Natural killer cell treated with Interleukin-12 subunit alpha and Interleukin-12 subunit beta and Interleukin-15 and Interleukin-18, amount 100 ng/mL, for 72 hours (primary cell): ENCODE measurements at regions not wholly inside any gene's neighbourhood (a gene's known extent, or its start where the extent isn't known, plus 50 kb on each side); places are given as distances from the start of the nearest gene placed in this dataset.

Experiments used
- ATAC-seq, 2 donors: fragments of 150-1000 bp; cut with Tn5 transposase in 1 of 2; sonication (Bioruptor Pico), chemical (Tn5 transposase) in 1 of 2; 2 replicates each; pipeline ENCODE4 v1.10.0; 2021
- DNase-seq: peaks from one replicate; pipeline ENCODE4 v3.0.0; 2022; ENCODE audit warnings: low spot score
- H3K27ac Mint-ChIP-seq, 2 donors: 1 replicate in 1 of 2; 2 replicates in 1 of 2; pipeline ENCODE4 v1.8.0; 2022; ENCODE audit warnings: mixed read lengths in 2 of 2, mild to moderate bottlenecking in 1 of 2, moderate library complexity in 1 of 2
- H3K27me3 Mint-ChIP-seq, 2 donors: 1 replicate in 1 of 2; 2 replicates in 1 of 2; pipeline ENCODE4 v1.8.0; 2022; ENCODE audit warnings: mixed read lengths in 2 of 2
- H3K36me3 Mint-ChIP-seq: one replicate; pipeline ENCODE4 v1.8.0; 2022; ENCODE audit warnings: mixed read lengths
- H3K4me1 Mint-ChIP-seq, 2 donors: 1 replicate in 1 of 2; 2 replicates in 1 of 2; pipeline ENCODE4 v1.8.0; 2022; ENCODE audit warnings: low read depth in 2 of 2, mixed read lengths in 2 of 2, mild to moderate bottlenecking in 1 of 2
- H3K4me3 Mint-ChIP-seq: one replicate; pipeline ENCODE4 v1.8.0; 2022; ENCODE audit warnings: mixed read lengths
- H3K9me3 Mint-ChIP-seq: 2 replicates; pipeline ENCODE4 v1.8.0; 2022; ENCODE audit warnings: mixed read lengths

- DNase-seq (no peak), ATAC-seq (no peak)
- H3K4me1 Mint-ChIP-seq = no peaks in the 10 kb centered on the region
- peaks cover 3% of the 10 kb centered on the region for H3K9me3 Mint-ChIP-seq
- no peaks in the 10 kb centered on the region for H3K27me3 Mint-ChIP-seq
- H3K36me3 Mint-ChIP-seq = no peaks in the 10 kb centered on the region
- H3K27ac Mint-ChIP-seq = no peak overlapping the region
- H3K4me3 Mint-ChIP-seq = no peak overlapping the region
Measured at GRCh38 chr10:36640626-36641025, 484.8 kb upstream of the ANKRD30A start.

- ATAC-seq = no peak
- no peak overlapping the region for H3K4me3 Mint-ChIP-seq
- H3K4me1 Mint-ChIP-seq = no peaks in the 10 kb centered on the region
- no peaks in the 10 kb centered on the region for H3K27me3 Mint-ChIP-seq
- no peak overlapping the region for H3K27ac Mint-ChIP-seq
- DNase-seq = no peak
- no peaks in the 10 kb centered on the region for H3K36me3 Mint-ChIP-seq
- H3K9me3 Mint-ChIP-seq = peaks cover 7% of the 10 kb centered on the region
Measured at GRCh38 chr10:36638462-36639155, 486.8 kb upstream of the ANKRD30A start.

- Mint-ChIP-seq H3K36me3 (no peaks in the 10 kb centered on the region), H3K9me3 (peaks cover 12% of the 10 kb centered on the region), H3K4me3 (no peak overlapping the region), H3K27me3 (no peaks in the 10 kb centered on the region), H3K4me1 (no peaks in the 10 kb centered on the region), H3K27ac (no peak overlapping the region)
- DNase-seq (no peak), ATAC-seq (no peak)
Measured at GRCh38 chr10:36636879-36637278, 488.5 kb upstream of the ANKRD30A start.

GRCh38 chr10:36636285-36636839 is 489.0 kb upstream of the ANKRD30A start:
- H3K27ac Mint-ChIP-seq = no peak overlapping the region
- H3K4me3 Mint-ChIP-seq = no peak overlapping the region
- H3K36me3 Mint-ChIP-seq = no peaks in the 10 kb centered on the region
- DNase-seq (no peak), ATAC-seq (no peak)
- H3K9me3 Mint-ChIP-seq = peaks cover 14% of the 10 kb centered on the region
- H3K4me1 Mint-ChIP-seq = no peaks in the 10 kb centered on the region
- no peaks in the 10 kb centered on the region for H3K27me3 Mint-ChIP-seq

GRCh38 chr10:36634916-36635315 is 490.5 kb upstream of the ANKRD30A start:
- no peaks in the 10 kb centered on the region for H3K27me3 Mint-ChIP-seq
- peaks cover 15% of the 10 kb centered on the region for H3K9me3 Mint-ChIP-seq
- no peak for ATAC-seq
- no peak for DNase-seq
- H3K4me3 Mint-ChIP-seq = no peak overlapping the region
- no peaks in the 10 kb centered on the region for H3K4me1 Mint-ChIP-seq
- H3K27ac Mint-ChIP-seq = no peak overlapping the region
- no peaks in the 10 kb centered on the region for H3K36me3 Mint-ChIP-seq

GRCh38 chr10:36630267-36630666 is 495.1 kb upstream of the ANKRD30A start:
- Mint-ChIP-seq H3K9me3 (peaks cover 12% of the 10 kb centered on the region), H3K27ac (no peak overlapping the region), H3K36me3 (no peaks in the 10 kb centered on the region), H3K27me3 (no peaks in the 10 kb centered on the region), H3K4me3 (no peak overlapping the region), H3K4me1 (no peaks in the 10 kb centered on the region)
- ATAC-seq (no peak), DNase-seq (no peak)

GRCh38 chr10:36629476-36629875 is 495.9 kb upstream of the ANKRD30A start:
- Mint-ChIP-seq H3K4me1 (no peaks in the 10 kb centered on the region), H3K36me3 (no peaks in the 10 kb centered on the region), H3K27me3 (no peaks in the 10 kb centered on the region), H3K9me3 (peaks cover 12% of the 10 kb centered on the region), H3K4me3 (no peak overlapping the region), H3K27ac (no peak overlapping the region)
- no peak for ATAC-seq
- DNase-seq = no peak

- DNase-seq (no peak), ATAC-seq (no peak)
- Mint-ChIP-seq H3K4me1 (no peaks in the 10 kb centered on the region), H3K9me3 (no peaks in the 10 kb centered on the region), H3K4me3 (no peak overlapping the region), H3K27ac (no peak overlapping the region), H3K27me3 (no peaks in the 10 kb centered on the region), H3K36me3 (no peaks in the 10 kb centered on the region)
Measured at GRCh38 chr10:36624551-36625100, 500.8 kb upstream of the ANKRD30A start.

GRCh38 chr10:36621346-36621745 is 504.1 kb upstream of the ANKRD30A start:
- no peak for ATAC-seq
- H3K36me3 Mint-ChIP-seq = no peaks in the 10 kb centered on the region
- H3K4me3 Mint-ChIP-seq = no peak overlapping the region

GRCh38 chr10:36612436-36612835 is 513.0 kb upstream of the ANKRD30A start:
- ATAC-seq = no peak
- no peak for DNase-seq
- no peaks in the 10 kb centered on the region for H3K36me3 Mint-ChIP-seq
- peaks cover 2% of the 10 kb centered on the region for H3K9me3 Mint-ChIP-seq
- H3K4me1 Mint-ChIP-seq = no peaks in the 10 kb centered on the region
- H3K27ac Mint-ChIP-seq = no peak overlapping the region
- no peak overlapping the region for H3K4me3 Mint-ChIP-seq
- no peaks in the 10 kb centered on the region for H3K27me3 Mint-ChIP-seq

More at GRCh38 chr10:36621346-36621745, 504.1 kb upstream of the ANKRD30A start:
- DNase-seq = no peak
- Mint-ChIP-seq H3K27me3 (no peaks in the 10 kb centered on the region), H3K27ac (no peak overlapping the region), H3K9me3 (no peaks in the 10 kb centered on the region), H3K4me1 (no peaks in the 10 kb centered on the region)

GRCh38 chr10:36608866-36609265 is 516.5 kb upstream of the ANKRD30A start:
- Mint-ChIP-seq H3K27ac (no peak overlapping the region), H3K4me1 (no peaks in the 10 kb centered on the region), H3K36me3 (no peaks in the 10 kb centered on the region), H3K9me3 (peaks cover 2% of the 10 kb centered on the region), H3K27me3 (no peaks in the 10 kb centered on the region), H3K4me3 (no peak overlapping the region)
- ATAC-seq (no peak), DNase-seq (no peak)

GRCh38 chr10:36608251-36608650 is 517.1 kb upstream of the ANKRD30A start:
- no peaks in the 10 kb centered on the region for H3K4me1 Mint-ChIP-seq
- H3K27ac Mint-ChIP-seq = no peak overlapping the region
- peaks cover 2% of the 10 kb centered on the region for H3K9me3 Mint-ChIP-seq
- no peak for DNase-seq
- no peaks in the 10 kb centered on the region for H3K36me3 Mint-ChIP-seq
- no peak for ATAC-seq
- H3K27me3 Mint-ChIP-seq = no peaks in the 10 kb centered on the region
- no peak overlapping the region for H3K4me3 Mint-ChIP-seq

- H3K36me3 Mint-ChIP-seq = no peaks in the 10 kb centered on the region
- H3K9me3 Mint-ChIP-seq = peaks cover 2% of the 10 kb centered on the region
- no peak overlapping the region for H3K27ac Mint-ChIP-seq
- H3K4me1 Mint-ChIP-seq = no peaks in the 10 kb centered on the region
- H3K4me3 Mint-ChIP-seq = no peak overlapping the region
- no peaks in the 10 kb centered on the region for H3K27me3 Mint-ChIP-seq
- DNase-seq = no peak
- ATAC-seq = no peak
Measured at GRCh38 chr10:36606234-36606839, 519.1 kb upstream of the ANKRD30A start.

- DNase-seq (no peak), ATAC-seq (no peak)
- Mint-ChIP-seq H3K4me3 (no peak overlapping the region), H3K27ac (no peak overlapping the region), H3K36me3 (no peaks in the 10 kb centered on the region), H3K27me3 (no peaks in the 10 kb centered on the region), H3K4me1 (no peaks in the 10 kb centered on the region), H3K9me3 (peaks cover 2% of the 10 kb centered on the region)
Measured at GRCh38 chr10:36604316-36604715, 521.1 kb upstream of the ANKRD30A start.
